ENCODE measurements at regions not wholly inside any gene's neighbourhood (a gene's known extent, or its start where the extent isn't known, plus 50 kb on each side); places are given as distances from the start of the nearest gene placed in this dataset.

GRCh38 chr13:109685203-109685602 is 101.2 kb downstream of the IRS2 start:
- 78 to 94% methylated on average over 8 to 9 of the region's 9 CpGs for WGBS, 2 experiments (ENCODE audit: insufficient coverage in 2 of 2)
- no peak overlapping the region for H3K27ac ChIP-seq (ENCODE audit: low read depth, low read length, severe bottlenecking)
- H3K4me3 ChIP-seq (ENCODE audit: extremely low read depth, insufficient read depth, low read length, poor library complexity, severe bottlenecking), result no peak overlapping the region

GRCh38 chr13:109684824-109685202 is 101.6 kb downstream of the IRS2 start:
- Histone ChIP-seq H3K4me3 (ENCODE audit: extremely low read depth, insufficient read depth, low read length, poor library complexity, severe bottlenecking) (no peak overlapping the region), H3K36me3 (ENCODE audit: control insufficient read depth, insufficient read depth, low read length) (no peaks in the 10 kb centered on the region), H3K9me3 (ENCODE audit: control insufficient read depth, low read length) (no peaks in the 10 kb centered on the region), H3K27ac (ENCODE audit: low read depth, low read length, severe bottlenecking) (no peak overlapping the region), H3K4me1 (ENCODE audit: control insufficient read depth, insufficient read depth, low read length, poor library complexity, severe bottlenecking) (no peaks in the 10 kb centered on the region)
- 84 to 86% methylated on average over 9 of the region's 9 CpGs for WGBS, 2 experiments (ENCODE audit: insufficient coverage in 2 of 2)

More at GRCh38 chr13:109685203-109685602, 101.2 kb downstream of the IRS2 start:
- Histone ChIP-seq H3K36me3 (ENCODE audit: control insufficient read depth, insufficient read depth, low read length) (no peaks in the 10 kb centered on the region), H3K4me1 (ENCODE audit: control insufficient read depth, insufficient read depth, low read length, poor library complexity, severe bottlenecking) (no peaks in the 10 kb centered on the region), H3K9me3 (ENCODE audit: control insufficient read depth, low read length) (no peaks in the 10 kb centered on the region)

- H3K27ac ChIP-seq (ENCODE audit: low read depth, low read length, severe bottlenecking), result no peak overlapping the region
Observed at GRCh38 chr13:109684084-109684823, 102.1 kb downstream of the IRS2 start.

GRCh38 chr13:109682534-109683244 is 103.7 kb downstream of the IRS2 start:
- Histone ChIP-seq H3K4me3 (ENCODE audit: extremely low read depth, insufficient read depth, low read length, poor library complexity, severe bottlenecking) (no peak overlapping the region), H3K36me3 (ENCODE audit: control insufficient read depth, insufficient read depth, low read length) (no peaks in the 10 kb centered on the region), H3K9me3 (ENCODE audit: control insufficient read depth, low read length) (no peaks in the 10 kb centered on the region), H3K27ac (ENCODE audit: low read depth, low read length, severe bottlenecking) (no peak overlapping the region), H3K4me1 (ENCODE audit: control insufficient read depth, insufficient read depth, low read length, poor library complexity, severe bottlenecking) (no peaks in the 10 kb centered on the region)
- WGBS, 2 experiments (ENCODE audit: insufficient coverage in 2 of 2), result 88 to 90% methylated on average over 8 of the region's 8 CpGs

More at GRCh38 chr13:109684084-109684823, 102.1 kb downstream of the IRS2 start:
- WGBS, 2 experiments (ENCODE audit: insufficient coverage in 2 of 2), result 92% methylated on average over 3 of the region's 7 CpGs; no CpG with 5 or more reads in 1 of the 2 experiments
- Histone ChIP-seq H3K36me3 (ENCODE audit: control insufficient read depth, insufficient read depth, low read length) (no peaks in the 10 kb centered on the region), H3K4me3 (ENCODE audit: extremely low read depth, insufficient read depth, low read length, poor library complexity, severe bottlenecking) (no peak overlapping the region), H3K4me1 (ENCODE audit: control insufficient read depth, insufficient read depth, low read length, poor library complexity, severe bottlenecking) (no peaks in the 10 kb centered on the region), H3K9me3 (ENCODE audit: control insufficient read depth, low read length) (no peaks in the 10 kb centered on the region)

- WGBS, 2 experiments (ENCODE audit: insufficient coverage in 2 of 2), result 60% methylated on average over 1 of the region's 4 CpGs; no CpG with 5 or more reads in 1 of the 2 experiments
- Histone ChIP-seq H3K27ac (ENCODE audit: low read depth, low read length, severe bottlenecking) (no peak overlapping the region), H3K4me3 (ENCODE audit: extremely low read depth, insufficient read depth, low read length, poor library complexity, severe bottlenecking) (no peak overlapping the region), H3K9me3 (ENCODE audit: control insufficient read depth, low read length) (no peaks in the 10 kb centered on the region), H3K36me3 (ENCODE audit: control insufficient read depth, insufficient read depth, low read length) (no peaks in the 10 kb centered on the region), H3K4me1 (ENCODE audit: control insufficient read depth, insufficient read depth, low read length, poor library complexity, severe bottlenecking) (no peaks in the 10 kb centered on the region)
Observed at GRCh38 chr13:109680930-109681329, 105.5 kb downstream of the IRS2 start.

- Histone ChIP-seq H3K4me1 (ENCODE audit: control insufficient read depth, insufficient read depth, low read length, poor library complexity, severe bottlenecking) (no peaks in the 10 kb centered on the region), H3K9me3 (ENCODE audit: control insufficient read depth, low read length) (no peaks in the 10 kb centered on the region), H3K27ac (ENCODE audit: low read depth, low read length, severe bottlenecking) (no peak overlapping the region), H3K36me3 (ENCODE audit: control insufficient read depth, insufficient read depth, low read length) (no peaks in the 10 kb centered on the region), H3K4me3 (ENCODE audit: extremely low read depth, insufficient read depth, low read length, poor library complexity, severe bottlenecking) (no peak overlapping the region)
- 100% methylated on average over 1 of the region's 4 CpGs; no CpG with 5 or more reads in 1 of the 2 experiments for WGBS, 2 experiments (ENCODE audit: insufficient coverage in 2 of 2)
Observed at GRCh38 chr13:109680288-109680687, 106.1 kb downstream of the IRS2 start.

- 88 to 93% methylated on average over 4 of the region's 4 CpGs for WGBS, 2 experiments (ENCODE audit: insufficient coverage in 2 of 2)
Observed at GRCh38 chr13:109678459-109678858, 107.9 kb downstream of the IRS2 start.

GRCh38 chr13:109677206-109677605 is 109.2 kb downstream of the IRS2 start:
- H3K27ac ChIP-seq (ENCODE audit: low read depth, low read length, severe bottlenecking), result no peak overlapping the region
- 69 to 70% methylated on average over 5 of the region's 5 CpGs for WGBS, 2 experiments (ENCODE audit: insufficient coverage in 2 of 2)
- peaks cover under 1% of the 10 kb centered on the region for H3K4me1 ChIP-seq (ENCODE audit: control insufficient read depth, insufficient read depth, low read length, poor library complexity, severe bottlenecking)
- H3K9me3 ChIP-seq (ENCODE audit: control insufficient read depth, low read length), result no peaks in the 10 kb centered on the region
- H3K36me3 ChIP-seq (ENCODE audit: control insufficient read depth, insufficient read depth, low read length), result no peaks in the 10 kb centered on the region
- H3K4me3 ChIP-seq (ENCODE audit: extremely low read depth, insufficient read depth, low read length, poor library complexity, severe bottlenecking), result no peak overlapping the region

More at GRCh38 chr13:109678459-109678858, 107.9 kb downstream of the IRS2 start:
- H3K36me3 ChIP-seq (ENCODE audit: control insufficient read depth, insufficient read depth, low read length), result no peaks in the 10 kb centered on the region
- no peak overlapping the region for H3K27ac ChIP-seq (ENCODE audit: low read depth, low read length, severe bottlenecking)
- no peak overlapping the region for H3K4me3 ChIP-seq (ENCODE audit: extremely low read depth, insufficient read depth, low read length, poor library complexity, severe bottlenecking)
- H3K9me3 ChIP-seq (ENCODE audit: control insufficient read depth, low read length), result no peaks in the 10 kb centered on the region
- H3K4me1 ChIP-seq (ENCODE audit: control insufficient read depth, insufficient read depth, low read length, poor library complexity, severe bottlenecking), result no peaks in the 10 kb centered on the region

- WGBS, 2 experiments (ENCODE audit: insufficient coverage in 2 of 2), result 100% methylated on average over 1 of the region's 1 CpG
- H3K36me3 ChIP-seq (ENCODE audit: control insufficient read depth, insufficient read depth, low read length), result no peaks in the 10 kb centered on the region
- H3K4me3 ChIP-seq (ENCODE audit: extremely low read depth, insufficient read depth, low read length, poor library complexity, severe bottlenecking), result no peak overlapping the region
- H3K4me1 ChIP-seq (ENCODE audit: control insufficient read depth, insufficient read depth, low read length, poor library complexity, severe bottlenecking), result peaks cover 16% of the 10 kb centered on the region
- no peaks in the 10 kb centered on the region for H3K9me3 ChIP-seq (ENCODE audit: control insufficient read depth, low read length)
- H3K27ac ChIP-seq (ENCODE audit: low read depth, low read length, severe bottlenecking), result no peak overlapping the region
Observed at GRCh38 chr13:109673477-109673876, 112.9 kb downstream of the IRS2 start.

GRCh38 chr13:109672545-109672944 is 113.8 kb downstream of the IRS2 start:
- no peaks in the 10 kb centered on the region for H3K9me3 ChIP-seq (ENCODE audit: control insufficient read depth, low read length)
- no peak overlapping the region for H3K27ac ChIP-seq (ENCODE audit: low read depth, low read length, severe bottlenecking)
- no CpG with 5 or more reads among the region's 2 CpGs for WGBS, 2 experiments (ENCODE audit: insufficient coverage in 2 of 2)
- H3K4me1 ChIP-seq (ENCODE audit: control insufficient read depth, insufficient read depth, low read length, poor library complexity, severe bottlenecking), result peaks cover 23% of the 10 kb centered on the region
- no peaks in the 10 kb centered on the region for H3K36me3 ChIP-seq (ENCODE audit: control insufficient read depth, insufficient read depth, low read length)
- no peak overlapping the region for H3K4me3 ChIP-seq (ENCODE audit: extremely low read depth, insufficient read depth, low read length, poor library complexity, severe bottlenecking)

GRCh38 chr13:109671919-109672318 is 114.5 kb downstream of the IRS2 start:
- WGBS, 2 experiments (ENCODE audit: insufficient coverage in 2 of 2), result 86% methylated on average over 3 of the region's 4 CpGs; no CpG with 5 or more reads in 1 of the 2 experiments

More at GRCh38 chr13:109671919-109672318, 114.5 kb downstream of the IRS2 start:
- Histone ChIP-seq H3K9me3 (ENCODE audit: control insufficient read depth, low read length) (no peaks in the 10 kb centered on the region), H3K27ac (ENCODE audit: low read depth, low read length, severe bottlenecking) (no peak overlapping the region), H3K4me1 (ENCODE audit: control insufficient read depth, insufficient read depth, low read length, poor library complexity, severe bottlenecking) (peaks cover 24% of the 10 kb centered on the region), H3K4me3 (ENCODE audit: extremely low read depth, insufficient read depth, low read length, poor library complexity, severe bottlenecking) (no peak overlapping the region), H3K36me3 (ENCODE audit: control insufficient read depth, insufficient read depth, low read length) (no peaks in the 10 kb centered on the region)

All from mesodermal cell (in vitro differentiated cells).